Stimulated activated CD4-positive, alpha-beta T cell treated with anti-CD3 and anti-CD28 coated beads, Interleukin-4, amount 100 ng/mL, for 48 hours (primary cell): ENCODE measurements at regions not wholly inside any gene's neighbourhood (a gene's known extent, or its start where the extent isn't known, plus 50 kb on each side); places are given as distances from the start of the nearest gene placed in this dataset.
"Not testable (repeated sequence)": the region's sequence is repeated elsewhere in the genome, so short reads cannot be mapped to it uniquely, and the experiment has no call there.

ENCODE experiments used
- DNase-seq, 2 donors: peaks; one replicate each; pipeline ENCODE4 v3.0.0-alpha.2; 2020; ENCODE audit warnings: low read depth in 2 of 2

DNA sequence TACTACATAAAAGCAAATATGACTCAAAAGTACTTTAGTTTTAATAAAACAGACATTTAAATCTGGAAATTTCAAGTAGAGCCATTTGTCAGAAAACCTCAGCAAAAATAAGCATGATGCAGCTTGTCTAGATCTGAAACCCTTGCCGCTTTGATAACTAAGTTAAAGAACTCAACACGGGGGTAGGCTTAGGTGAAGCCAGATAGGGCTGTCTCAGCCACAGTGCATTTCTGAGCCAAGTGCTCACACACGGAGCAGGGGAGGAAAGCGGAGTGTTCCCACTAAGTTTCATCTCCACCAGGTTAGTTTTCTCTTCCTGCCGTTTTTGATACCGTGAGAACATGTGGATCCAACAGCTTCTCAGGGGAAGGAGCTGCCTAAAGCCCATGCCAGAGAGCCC is 303.5 kb downstream of the BCL2L11 start:
- DNase-seq = not testable (repeated sequence)

DNA sequence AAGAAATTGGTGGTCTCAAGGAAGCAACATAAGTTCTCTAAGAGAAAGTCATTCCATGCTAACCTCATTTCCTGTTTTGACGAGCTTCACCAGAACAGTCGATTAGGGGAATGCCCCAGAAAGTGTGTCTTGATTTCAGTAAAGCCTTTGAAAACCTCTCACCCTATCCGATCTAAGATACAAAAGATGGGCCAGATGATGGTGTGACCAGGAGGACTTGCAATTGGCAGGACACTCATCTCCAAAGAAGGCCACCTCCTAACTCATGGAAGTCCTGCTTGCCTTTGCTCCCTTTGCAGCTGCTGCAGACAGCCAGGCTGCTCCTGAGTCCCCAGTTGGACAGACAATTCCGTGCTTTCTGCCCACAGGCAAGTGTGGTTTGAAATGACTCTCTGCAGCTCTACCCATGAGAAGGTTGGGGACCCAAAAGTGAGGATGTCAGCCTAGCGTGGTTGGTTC is 304.2 kb downstream of the BCL2L11 start:
- DNase-seq = peak; percentile 36 to 49

DNA sequence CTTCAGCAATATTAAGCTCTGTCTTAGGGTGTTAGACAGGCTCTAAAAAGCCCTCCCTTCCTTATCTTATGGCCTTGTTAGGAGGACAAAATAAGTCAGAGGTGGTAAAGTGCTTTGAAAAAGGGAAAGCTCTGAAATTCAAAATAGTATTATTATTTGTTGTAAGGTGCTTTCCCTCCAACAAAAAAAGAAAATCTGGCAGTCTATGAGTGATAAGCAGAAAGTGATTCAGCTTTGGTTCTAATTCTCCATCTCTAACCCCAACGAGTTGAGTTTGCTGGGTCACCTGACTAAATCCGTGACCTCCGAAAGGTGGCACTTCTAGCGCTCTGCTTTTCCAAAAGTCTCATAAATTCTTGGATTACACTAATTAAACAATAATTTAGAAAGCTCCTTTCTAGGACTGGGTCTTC is 305.1 kb downstream of the BCL2L11 start:
- not testable (repeated sequence) for DNase-seq

DNA sequence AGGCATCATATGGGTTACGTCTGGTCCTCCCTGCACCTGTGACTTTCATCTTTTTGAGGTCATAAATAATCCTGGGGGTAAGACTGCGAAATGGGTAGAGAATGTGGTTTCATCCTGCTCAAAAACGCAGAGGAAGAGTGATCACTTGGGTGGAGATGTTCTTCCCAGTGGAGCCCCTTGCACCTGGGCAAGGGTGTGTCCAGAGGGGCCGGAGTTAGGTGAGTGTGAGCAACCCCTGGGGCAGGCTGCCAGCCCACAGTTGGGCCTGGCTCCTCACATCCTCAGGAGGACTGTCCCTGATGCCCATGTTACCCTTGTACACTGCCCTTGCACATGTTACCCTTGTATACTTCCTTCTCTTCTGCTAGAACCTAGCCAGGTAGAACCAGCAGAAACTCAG is 306.6 kb downstream of the BCL2L11 start:
- not testable (repeated sequence) for DNase-seq

DNA sequence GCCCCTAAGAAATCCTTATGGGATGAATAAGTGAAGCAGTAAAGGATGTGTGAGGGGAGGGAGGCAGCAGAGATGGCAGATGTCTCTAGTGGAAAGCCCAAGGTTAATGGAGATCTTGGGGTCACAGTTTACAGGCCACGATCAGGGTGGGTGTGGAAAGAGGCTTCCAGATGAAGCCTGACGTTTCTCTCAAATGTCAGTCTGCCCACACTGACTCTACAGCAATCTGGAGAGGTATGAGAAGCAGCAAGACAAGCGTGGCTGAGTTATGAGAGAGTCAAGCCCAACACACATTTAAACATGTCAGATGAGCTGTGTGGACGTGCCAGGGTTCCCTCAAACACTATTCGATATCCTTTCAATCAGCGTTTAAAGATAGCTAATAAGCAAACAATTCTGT is 308.2 kb downstream of the BCL2L11 start:
- DNase-seq = not testable (repeated sequence)

DNA sequence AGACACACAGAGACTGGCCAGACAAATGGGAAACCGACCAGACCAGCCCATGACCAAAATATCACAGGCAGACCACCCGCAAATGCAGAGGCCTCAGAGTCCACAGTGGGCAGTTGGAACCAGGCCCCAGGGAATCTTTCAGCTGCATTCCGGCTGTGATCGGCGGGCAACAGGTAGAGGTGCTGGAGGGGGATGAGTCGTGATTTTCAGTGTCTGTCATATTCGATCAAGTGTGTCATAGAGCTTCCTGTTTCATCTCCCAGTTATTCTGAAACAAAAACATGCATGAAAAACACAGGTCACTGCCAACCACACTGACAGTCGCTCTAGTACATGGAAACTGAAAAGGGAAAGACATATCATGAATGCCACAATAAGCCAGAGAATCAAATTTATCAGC is 308.6 kb downstream of the BCL2L11 start:
- DNase-seq = not testable (repeated sequence)

DNA sequence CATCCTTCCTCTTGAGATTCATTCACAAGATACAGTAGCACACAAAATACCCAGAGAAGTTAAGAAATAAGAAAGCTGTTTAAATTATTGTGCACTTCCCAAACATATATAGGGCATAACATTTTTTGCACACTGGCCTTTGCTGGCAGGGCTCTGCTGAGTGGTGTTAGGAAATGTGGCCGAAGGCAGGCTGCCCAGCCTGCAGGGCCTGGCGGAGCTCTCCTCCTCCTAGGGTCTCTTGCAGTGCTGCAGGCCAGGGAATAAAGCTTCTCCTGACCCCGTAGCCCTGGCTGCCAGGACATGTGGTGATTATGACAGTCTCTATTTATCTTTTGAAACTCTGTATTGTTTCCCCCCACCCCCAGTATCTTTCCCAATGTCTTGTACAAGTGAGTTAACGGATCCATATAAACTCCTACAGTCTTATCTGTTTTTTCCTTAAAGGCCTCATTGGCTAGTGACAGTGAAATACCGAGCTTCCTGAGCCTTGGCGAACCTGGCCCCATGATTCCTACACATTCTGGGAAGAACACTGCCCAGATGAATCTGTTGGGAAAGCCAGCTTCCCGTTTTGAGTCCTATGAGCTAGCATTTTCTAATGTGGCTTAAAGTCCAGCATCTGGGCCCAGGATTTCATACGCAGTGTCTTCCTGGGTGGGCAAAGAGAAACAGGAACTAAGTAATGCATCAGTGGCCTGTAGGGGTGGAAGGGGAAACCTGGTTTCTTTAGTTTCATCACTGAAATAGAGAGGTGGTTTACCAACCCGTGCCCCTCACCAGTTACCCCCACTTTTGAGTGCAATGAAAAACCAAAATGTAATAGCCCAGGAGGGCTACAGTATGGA is 310.3 kb downstream of the BCL2L11 start:
- DNase-seq = not testable (repeated sequence)

DNA sequence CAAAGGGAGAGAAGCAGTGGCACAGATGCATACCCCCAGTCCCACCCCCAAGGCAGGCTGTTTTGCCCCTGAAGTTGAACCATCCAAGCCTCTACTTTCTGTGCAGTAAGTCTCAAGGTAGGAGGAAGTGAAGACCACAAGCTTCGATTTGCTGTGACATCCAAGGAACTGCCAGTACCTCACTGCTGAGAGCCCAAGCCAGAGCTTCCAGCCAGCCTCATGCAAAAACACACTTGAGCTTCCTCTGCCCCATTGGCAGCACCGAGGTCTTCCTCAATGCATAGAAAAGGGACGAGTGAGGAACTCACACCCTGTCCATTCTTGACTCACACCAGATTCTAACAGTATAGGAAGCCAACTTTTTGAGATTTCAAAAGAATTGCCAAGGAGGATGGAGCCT is 311.7 kb downstream of the BCL2L11 start:
- not testable (repeated sequence) for DNase-seq

DNA sequence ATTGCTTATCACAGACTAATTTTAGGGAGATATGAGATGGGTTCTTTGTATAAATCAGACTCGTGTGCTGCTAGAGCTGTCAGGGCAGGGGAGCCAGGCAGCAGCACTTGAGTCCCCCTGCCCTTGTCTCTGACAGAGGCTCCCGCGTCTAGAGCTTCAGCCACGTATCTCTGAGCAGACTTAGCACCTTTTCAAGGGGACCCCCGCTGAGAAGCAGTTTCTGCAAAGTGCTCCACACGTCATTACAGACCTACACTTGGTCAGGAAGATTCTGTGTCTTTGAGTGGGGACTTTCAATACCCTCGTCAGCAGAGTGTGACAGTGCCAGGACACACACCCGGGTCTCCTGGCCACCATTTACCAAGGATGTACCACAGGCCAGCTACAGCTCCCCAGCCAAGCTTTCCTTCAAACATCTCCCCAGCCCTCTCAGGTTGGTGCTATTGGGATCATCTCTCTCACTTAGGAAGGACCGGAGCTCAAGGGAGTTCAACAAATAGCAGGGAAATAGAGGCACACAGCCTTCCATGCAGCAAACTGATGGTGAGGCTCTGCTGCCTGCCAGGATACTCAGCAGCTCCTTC is 312.3 kb downstream of the BCL2L11 start:
- DNase-seq = not testable (repeated sequence)

DNA sequence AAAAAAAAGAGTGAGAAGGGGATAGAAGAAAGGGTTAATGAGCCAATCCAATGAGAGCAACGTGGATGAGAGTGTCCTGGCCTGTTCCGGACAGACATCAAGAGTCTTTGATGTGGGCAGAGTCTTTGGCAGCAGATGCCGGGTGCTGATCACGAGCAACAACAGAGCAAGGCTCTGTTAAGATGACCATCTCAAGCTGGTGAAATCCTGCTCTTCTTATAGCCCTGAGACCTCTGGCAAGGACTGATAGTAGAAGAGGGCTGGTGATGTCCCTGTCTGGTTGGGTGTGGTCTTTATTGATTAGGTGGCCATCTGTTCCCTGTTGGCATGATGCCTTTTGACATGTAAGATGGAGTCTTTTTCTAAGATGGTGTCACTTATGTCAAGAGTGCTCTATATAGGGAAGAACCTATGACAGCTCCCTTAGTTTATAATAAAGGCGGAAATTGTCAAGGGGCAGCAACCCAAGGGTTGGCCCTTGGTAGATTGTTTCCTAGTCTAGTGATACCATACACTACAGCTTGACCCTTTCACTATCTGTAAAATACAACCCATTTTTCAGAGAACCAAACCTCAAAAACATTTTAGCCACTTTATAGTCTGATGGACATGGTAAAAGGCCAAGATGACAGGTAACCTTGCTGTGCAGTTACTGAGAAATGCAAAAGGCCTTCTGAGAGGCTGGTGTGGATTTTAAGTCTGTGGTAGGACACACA is 313.3 kb downstream of the BCL2L11 start:
- not testable (repeated sequence) for DNase-seq

DNA sequence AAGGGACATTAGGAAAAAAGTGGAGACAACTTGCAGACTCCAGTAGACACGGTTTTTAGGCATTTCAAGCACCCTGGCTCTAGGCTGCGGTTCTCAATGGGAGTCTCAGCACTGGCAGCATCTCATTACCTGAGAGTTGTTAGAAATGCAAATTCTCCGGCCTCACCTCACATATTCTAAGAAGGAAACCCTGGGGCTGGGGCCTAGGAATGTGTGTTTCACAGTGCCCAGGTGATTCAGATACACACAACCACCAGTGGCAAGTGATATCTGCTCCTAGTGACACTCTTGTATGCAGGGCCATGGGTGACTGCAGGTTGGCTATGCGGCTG is 313.9 kb downstream of the BCL2L11 start:
- DNase-seq = not testable (repeated sequence)

DNA sequence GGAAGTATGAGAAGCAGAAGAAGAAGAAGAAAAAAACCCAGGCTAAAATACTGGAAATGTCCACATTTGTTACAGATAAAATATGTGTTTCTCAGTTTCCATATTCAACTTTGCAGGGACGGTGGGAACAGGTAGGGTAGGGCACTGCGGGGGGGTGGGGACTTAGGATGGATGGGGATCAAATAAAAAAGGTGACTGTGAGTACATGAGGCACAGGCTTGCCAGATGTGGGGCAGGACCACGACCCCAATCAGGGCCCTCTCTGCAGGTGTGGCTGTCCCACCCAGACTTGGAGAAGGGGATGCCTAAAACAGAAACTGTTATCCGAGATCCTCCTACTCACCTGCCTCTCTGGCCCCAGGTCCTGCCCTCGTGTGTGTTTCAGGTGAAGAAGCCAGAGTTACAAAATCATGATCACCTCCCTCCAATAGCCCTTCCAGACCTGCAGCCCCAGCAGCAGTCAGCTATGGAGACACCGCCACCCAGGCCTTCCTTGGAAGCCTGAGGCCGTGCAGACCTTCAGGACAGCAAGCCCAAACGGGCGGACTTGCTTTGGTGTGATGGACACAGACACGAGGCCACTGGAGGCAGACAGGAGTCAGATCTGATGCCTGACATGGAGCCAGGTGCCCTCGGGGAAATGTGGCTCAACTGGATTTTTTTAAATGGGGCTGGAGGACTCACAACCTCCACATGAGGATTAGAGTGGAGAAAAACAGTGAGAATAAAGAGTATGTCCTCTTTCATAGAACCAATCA is 315.0 kb downstream of the BCL2L11 start:
- DNase-seq = not testable (repeated sequence)

DNA sequence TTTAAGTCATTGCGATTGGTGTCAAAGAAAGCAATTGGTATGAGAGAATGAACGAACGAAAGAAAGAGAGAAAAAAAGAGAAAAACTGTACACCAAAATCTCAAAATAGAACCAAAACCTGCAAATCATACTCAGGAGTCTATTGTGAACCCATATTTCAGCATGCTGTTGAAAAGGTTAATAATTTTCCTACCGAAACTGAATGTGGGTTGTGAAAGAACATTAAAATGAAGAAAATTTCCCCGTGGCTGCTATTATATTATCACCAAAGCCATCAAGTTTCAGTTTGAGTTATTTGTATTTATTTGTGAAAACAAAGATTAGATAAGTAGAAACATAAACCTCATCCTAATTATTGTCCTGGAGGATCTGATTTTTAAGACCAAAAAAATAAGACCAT is 315.7 kb downstream of the BCL2L11 start:
- not testable (repeated sequence) for DNase-seq

DNA sequence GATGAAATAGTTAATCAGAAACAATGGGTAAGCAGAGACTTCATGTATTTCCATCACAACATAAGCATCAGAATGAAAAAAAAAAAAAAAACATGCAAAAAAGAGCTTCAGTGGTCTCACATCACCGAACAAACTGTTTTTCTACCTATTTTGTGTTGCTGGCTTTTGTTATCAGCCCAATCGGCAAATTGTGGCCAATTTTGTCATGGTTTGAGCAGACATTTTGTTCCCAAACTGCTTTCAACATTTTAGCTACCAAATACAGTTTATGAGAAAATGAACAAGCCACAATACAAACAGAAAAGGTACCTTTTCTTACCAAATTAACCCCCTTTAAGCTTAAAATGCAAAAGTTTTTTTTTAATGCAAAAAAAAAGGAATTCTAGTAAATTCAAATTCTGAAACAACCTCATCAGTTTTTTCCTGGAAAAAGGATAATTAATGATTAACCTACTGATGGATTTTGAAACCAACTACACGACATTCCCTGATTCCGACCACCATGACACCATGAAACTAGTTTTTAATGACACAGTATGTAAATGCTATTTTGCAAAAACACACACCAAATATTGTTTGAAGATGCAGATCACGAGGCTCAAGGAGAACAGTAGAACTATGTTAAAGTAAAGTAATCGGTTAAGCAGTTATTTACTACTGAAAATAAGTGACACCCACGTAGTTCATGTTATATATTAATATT is 316.7 kb downstream of the BCL2L11 start:
- DNase-seq = not testable (repeated sequence)

DNA sequence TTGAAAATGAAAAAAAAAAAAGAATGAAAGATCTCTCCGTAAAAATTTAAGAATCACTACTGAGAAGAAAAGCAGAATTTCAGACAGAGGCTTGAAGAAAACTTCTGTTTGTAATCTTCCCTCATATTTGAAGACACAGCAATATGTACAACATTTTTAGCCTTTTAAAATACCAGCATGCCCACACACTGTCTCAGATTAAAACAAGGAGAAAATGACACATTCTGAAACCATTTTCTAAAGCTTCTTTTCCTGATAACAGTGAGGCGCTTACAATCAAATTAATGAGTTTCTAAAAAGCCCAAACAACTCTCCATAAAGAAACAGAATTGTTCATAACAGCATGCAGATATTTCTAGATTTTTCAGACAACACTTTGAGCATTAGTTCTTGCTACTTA is 317.4 kb downstream of the BCL2L11 start:
- not testable (repeated sequence) for DNase-seq

DNA sequence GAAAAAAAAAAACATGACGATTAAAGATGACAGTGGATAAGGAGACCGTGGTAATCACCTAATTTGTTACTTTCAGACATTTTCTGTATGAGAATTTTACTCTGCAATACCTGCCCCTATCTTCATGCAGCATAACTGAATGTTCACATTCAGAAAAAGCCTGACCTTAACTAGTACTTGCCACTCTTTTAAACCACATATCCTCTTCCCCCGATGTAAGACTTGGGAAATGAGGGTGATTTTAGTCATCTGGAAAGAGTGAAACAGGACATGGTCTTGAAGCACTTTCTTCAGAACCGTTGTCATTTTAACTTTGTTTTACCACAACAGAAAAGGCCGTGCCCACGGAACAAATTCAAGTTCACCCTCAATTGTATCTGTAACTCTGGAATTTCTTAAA is 318.5 kb downstream of the BCL2L11 start:
- DNase-seq = not testable (repeated sequence)

DNA sequence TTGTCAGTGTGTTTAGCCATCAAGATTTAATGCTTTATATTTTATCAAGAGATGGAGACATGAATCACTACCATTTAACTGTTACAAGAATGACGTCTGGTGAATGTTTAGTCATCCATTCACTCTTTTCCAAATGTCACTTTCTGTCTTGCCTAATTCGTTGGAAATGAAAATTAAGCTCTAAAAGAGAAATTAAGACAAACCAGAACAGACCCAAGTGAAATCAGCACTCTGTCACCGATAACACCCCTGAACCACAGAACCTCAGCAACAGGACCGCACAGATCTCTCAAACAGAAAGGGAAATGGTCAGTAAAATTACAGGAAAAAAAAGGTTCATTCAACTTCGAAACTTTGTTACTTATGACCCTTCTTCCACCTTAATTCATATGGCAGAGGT is 320.9 kb downstream of the BCL2L11 start:
- not testable (repeated sequence) for DNase-seq

DNA sequence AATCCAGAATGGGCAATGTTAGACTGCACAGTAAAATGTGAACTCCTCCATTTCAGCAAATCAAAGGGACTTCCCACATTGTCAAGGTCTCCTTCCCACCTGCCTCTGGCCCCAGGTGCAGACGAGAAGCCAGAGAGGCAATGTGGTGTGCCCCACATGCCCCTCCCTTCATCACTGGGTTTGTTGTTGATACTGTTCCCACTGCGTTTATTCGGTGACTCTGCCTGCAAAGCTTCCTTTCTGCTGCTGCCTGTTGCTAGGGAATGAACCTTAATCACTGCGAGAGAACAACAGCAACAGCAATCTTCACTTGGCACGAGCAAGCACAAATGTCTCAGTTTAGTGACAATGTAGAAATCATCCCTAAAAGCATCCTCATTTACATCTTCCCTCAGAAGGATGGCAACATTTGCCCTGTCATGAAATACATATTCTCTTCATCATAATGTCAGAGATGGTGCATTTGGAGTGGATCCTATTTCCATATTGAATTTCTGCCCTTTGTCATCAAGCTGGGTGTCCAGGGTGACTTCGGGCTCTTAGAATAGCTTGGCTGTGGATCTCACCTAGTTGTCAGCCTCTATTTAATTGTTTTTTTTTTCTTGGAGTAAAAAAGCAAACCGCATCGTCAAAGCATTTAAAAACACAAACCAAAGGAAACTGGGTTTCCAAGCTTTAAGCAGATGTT is 322.2 kb downstream of the BCL2L11 start:
- DNase-seq = not testable (repeated sequence)

DNA sequence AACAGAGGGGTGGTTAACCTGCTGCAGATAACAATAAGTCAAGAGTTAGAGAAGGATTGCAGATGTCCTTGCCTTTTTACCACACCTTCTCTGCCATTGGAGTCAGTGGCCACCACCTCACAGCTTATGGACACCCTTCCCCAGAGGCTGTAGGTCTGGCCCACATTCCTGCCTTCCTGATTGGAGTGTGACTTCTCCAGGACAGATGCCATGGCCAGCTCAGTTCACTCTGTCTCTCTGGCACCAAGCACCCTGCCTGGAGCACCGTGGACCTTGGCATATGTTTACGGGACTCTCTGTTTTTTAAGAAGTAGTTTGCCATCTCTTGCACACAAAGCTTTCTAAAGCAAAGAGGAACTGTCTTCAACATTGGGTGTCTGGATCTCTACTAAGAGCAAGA is 323.8 kb downstream of the BCL2L11 start:
- not testable (repeated sequence) for DNase-seq

DNA sequence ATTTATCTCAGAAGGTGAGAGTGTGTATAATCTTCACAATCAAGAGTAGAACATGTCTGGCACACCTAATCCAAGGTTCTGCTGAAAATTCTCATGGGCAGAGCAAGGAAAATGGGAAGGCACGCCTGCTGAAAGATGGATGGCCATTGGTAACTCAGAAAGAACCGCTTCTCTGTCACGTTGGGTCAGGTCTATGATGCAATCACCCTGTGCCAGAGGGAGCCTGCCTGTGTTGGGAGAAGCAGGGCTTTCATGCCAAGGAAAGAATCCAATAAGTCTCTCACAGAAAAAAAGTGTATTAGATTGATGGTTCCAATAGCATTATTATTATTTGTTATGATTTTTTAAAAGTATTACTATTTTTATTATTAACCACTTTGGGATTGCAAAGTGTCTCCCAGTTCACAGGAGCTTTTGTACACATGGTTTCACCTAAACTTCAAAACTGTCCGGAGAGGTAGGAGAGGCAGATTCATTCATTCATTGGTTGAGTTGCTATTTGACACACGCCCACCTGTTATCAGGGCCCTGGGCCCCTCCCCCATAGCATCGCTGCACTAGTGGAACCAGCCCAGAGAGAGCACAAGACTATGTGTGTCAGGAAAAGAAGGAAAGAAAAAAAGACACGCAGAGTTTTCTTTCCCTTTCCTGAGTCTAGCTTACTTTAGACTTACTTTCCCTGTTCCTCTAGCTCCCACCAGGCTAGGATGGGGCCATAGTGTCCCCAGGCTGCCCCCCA is 324.6 kb downstream of the BCL2L11 start:
- DNase-seq = not testable (repeated sequence)
